Activated CD4-positive, CD25-positive, alpha-beta regulatory T cell treated with anti-CD3 and anti-CD28 coated beads, Interleukin-2, amount 50 U/mL, for 24 hours (primary cell): ENCODE measurements at regions not wholly inside any gene's neighbourhood (a gene's known extent, or its start where the extent isn't known, plus 50 kb on each side); places are given as distances from the start of the nearest gene placed in this dataset.
"Not testable (repeated sequence)": the region's sequence is repeated elsewhere in the genome, so short reads cannot be mapped to it uniquely, and the experiment has no call there.

ENCODE experiments used
- ATAC-seq, 2 donors: fragments of 150-1000 bp; cut with Tn5 transposase; one replicate each; pipeline ENCODE4 v1.10.0; 2021; ENCODE audit warnings: mild to moderate bottlenecking in 1 of 2, moderate library complexity in 1 of 2

DNA sequence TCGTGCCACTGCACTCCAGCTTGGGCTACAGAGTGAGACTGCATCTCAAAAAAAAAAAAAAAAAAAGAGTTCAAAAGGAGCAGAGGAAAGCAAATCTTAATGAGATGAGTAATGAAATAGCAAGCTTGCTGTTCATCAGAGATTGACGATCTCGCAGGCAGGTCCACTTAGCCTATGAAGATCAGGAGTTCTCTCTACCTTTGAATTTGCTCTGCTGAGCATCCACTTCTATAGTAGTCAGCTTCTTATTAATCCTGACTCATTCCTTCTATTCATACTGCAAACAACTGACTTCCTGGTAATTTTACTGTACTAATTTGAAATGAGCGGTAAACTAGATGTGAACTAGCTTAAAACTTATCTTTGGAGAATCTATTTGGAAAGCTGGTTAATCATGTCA lies 1014.6 kb downstream of the GATA3 start:
- ATAC-seq = peak; percentile 78 to 79

DNA sequence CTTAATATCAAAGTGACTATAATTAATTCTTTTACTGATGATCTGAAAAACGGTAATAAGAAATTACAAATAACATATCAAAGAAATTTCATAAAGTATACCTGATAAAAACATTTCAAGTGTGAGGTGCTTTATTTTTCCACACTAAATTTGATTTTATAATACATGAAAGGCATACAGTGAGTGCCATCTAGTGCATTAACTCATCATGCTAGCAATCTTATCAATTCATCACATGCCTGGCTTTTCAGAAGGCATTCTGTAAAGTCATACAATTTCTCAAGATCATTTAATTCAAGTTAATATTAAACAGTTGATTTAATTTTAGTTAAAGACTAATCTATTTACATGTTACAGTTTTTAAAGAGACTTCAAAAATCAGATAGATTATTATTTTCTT lies 1020.9 kb downstream of the GATA3 start:
- ATAC-seq = no peak

DNA sequence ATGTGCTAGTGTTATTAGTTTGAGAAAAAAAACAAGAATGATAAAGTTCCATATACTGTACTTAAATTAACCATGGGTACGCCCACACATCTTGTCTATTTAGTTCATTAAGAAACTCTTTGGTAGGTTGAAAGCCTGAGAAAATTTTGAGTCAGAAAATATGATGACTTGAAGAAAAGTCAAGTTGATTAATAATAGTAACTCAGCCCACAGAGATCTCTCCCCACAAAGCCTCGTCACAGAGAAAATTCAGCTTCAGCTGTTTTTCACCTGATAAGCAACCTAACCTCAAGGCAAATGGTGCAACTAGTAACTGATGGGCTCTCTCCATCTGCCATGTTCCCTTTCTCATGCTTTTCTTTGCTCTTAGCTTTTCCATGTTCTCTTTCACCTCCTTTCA lies 1021.6 kb downstream of the GATA3 start:
- ATAC-seq = peak; percentile 32 to 73

DNA sequence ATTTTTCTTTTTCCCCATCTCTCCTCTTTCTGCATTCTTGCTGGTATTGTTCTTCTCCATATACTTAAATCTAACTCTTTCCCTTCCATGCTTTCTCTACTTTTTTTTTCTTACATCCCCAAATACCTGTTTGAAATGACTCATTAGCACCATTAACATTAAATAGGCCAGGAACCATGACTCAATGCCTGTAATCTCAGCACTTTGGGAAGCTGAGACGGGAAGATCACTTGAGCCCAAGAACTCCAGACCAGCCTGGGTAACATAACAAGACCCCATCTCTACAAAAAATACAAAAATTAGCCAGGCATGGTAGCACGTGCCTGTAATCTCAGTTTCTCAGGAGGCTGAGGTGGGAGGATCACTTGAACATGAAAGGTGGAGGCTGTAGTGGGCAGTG lies 1026.8 kb downstream of the GATA3 start:
- ATAC-seq = no peak

DNA sequence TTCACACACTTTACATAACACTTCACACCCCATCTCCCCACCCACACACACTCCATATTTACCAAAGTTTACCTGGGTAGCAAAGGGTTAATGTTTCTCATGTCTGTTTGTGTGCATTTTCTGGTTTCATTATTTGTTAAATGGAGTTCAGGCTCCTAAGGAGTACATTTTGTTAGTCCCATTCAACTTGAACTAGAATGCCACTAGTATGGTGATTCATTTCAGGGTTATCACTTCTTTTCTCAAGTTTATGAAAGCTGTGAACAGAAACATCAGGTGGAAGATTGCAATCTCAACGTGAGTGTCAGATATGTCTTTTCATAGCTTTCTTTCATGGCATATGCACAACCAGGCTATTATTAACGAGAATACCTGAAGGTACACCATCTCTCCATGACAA lies 1027.5 kb downstream of the GATA3 start:
- peak; percentile 70 to 76 for ATAC-seq

DNA sequence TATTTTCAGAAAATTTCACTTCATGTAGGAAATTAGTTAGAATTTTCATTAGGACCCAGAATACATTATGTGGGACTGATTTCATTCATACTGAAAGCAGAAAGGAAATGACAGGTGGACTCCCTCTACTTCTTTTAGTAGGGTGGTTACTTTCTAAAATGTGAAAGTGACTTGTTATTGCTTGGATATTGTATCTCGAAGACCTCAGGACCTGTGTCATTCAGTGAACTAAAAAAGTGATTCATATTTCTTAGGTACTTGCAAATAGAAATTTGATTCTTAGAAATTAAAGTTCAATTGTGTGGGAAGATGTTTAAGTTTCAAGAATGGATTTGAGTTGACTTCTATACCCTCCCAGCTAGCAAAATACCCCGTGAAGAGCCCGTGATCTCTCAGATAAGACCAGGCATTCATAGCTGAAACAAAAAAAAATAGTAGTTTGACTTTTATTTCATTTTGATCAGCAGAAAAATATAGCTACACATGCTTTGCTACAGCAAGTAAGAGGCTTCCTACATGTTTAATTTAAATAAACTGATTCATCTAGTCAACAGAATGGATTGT lies 1037.1 kb downstream of the GATA3 start:
- ATAC-seq = peak; percentile 90 to 91

DNA sequence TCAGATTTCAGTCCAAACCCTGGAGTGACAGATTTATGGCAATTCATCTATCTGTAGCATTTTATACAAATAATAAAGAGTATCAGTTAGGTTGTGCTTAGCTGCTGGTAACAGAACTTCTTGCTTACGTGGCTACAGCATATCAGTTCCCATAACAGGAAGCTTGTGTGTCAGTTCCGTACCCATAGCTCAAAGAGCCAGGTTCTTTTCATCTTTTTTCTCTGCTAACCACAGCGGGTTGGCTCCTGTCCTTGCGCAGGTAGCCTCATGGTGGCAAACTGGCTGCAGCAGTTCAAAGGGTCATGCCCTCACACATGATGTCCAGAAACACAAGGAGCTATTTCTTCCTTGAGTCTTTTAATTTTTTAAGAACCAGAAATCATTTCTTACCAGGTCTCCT lies 1041.8 kb downstream of the GATA3 start:
- ATAC-seq = peak in 1 of 2 donors; percentile 33

DNA sequence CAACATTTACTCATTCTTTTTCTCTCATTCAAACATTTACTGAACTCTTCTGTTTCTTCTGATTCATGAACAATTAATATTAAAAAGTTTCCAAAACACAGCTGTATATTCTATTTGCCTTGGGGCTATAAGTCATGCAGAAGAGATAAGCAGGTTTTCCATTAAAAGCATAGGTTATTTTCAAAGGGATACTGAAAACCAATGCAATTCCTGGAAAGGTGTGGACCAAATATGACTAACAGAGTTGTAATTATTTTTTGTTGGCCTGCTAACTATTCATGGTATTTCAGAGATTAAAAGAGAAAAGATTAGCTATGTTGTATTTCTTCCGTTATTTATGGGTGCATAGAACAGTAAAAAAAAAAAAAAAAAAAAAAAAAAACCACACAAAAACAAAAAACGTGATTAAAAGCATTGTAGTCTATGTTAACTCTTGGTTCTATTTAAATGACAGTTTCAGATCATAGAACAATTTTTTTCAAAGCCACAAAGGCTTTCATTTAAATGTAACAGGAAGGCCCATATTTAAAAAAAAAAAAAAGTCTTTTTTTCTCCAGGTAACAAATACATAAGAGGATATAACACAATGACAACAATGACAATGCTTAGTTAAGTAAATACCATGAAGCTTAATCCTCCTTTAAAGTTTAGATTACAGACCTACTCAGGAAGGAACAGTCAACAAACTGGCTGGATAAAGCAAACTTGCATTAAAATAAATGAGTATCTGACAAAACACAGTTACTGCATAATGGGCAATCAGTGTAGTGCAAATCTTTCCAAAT lies 1042.9 kb downstream of the GATA3 start:
- ATAC-seq = peak; percentile 27 to 37

DNA sequence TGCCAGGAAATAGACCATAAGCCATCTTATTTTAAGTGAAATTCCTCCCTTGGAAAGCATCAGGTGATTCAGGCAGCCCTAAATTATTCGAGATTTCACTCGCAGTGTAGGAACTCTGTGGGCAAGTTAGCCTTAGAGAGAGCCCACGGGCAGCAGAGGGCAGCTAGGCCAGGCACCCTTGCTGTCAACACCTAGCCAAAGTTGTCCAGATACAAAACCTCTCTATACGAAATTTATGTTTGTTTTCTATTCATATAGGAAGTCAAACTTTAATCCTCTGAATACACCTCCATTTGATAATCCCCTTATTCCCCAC lies 1043.5 kb downstream of the GATA3 start:
- no peak for ATAC-seq

DNA sequence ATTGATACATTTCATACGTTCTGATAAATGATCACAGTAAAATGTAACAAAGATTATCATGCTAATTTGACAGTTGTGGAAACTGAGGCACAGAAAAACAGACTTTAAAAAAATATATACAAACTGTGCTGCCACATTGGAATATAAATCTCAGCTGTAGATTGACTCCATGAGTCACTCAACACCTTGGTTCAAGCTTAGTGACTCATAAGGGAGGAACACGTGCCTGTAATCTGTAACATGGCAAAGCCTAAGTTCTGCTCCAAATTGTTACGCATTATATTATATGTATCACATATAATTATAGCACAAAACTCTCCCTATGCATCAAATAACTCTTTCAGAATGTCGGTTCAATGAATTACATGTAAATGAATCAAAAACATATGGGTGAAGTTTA lies 1047.5 kb downstream of the GATA3 start:
- peak; percentile 49 to 56 for ATAC-seq

DNA sequence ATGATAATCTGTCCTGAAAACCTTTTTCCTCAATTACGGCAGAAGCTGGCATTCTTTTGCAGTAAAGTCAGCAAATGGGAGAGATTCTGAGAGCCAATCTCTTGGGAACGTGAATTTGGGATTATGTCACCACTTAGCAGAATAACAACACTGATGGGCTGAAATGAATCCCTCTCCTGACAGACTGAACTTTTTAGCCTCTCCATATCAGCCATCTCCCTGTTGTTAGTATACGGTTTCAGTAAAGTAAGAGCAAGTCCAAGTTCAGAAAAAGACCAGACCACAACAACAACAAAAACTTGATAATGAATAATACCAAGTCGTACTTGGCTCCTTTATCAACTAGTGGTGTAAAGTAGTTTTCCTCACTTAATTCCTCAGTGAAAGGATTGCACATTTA lies 1048.8 kb downstream of the GATA3 start:
- no peak for ATAC-seq

DNA sequence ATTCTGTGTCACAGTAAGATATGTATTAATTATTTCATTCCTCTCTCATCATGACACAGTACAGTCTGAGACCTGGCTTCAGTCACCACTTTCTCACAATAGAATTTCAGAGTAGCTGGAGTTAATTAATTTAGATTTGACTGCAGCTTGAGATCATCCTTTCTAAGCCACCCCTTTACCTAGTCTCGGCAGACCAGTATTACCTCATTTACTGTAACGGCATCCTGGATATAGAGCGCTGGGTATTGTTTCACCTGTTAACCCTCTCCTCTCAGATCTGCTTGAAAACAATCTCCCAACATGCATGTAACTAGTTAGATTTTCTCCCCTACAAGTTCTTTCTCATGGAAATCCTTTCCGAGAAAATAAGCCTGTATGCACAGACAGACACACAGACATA lies 1057.5 kb downstream of the GATA3 start:
- ATAC-seq = no peak

DNA sequence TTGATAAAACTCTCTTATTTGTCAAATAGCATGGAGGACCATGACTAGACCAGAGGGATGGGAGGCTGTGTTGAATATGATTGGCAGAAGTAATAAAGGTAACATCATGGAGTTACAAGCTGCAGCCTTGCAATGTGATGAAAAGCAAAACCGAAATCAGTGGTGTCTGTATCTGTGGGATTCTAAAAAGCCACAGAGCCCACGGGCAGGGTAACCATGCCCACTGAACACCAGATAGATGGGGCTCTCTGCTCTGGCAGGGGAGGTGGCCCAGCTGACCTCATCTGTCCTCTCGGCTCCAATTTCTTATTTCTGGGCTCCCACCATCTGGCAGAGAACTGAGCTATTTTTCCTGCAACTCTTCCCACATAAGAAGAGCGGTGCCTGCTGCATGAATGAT lies 1072.2 kb downstream of the GATA3 start:
- ATAC-seq = no peak

DNA sequence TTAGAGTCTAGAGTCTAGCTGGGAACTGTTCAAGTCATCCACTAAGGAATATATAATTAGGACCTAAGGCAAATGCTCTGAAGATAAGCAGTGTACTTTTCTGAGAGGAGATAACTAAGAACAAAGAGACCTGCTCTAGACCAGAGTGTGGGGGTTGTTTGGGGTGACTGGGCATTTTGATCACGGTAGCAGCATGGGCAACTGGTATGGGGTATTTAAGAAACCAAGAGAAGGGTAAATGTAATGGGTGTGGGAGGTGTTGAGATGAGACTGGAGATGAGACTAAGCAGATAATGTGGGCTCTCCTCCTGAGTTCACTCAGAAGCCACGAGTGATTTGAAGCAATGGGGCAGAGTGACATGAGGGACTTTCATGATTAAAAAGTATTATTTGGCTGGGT lies 1082.9 kb downstream of the GATA3 start:
- no peak for ATAC-seq

DNA sequence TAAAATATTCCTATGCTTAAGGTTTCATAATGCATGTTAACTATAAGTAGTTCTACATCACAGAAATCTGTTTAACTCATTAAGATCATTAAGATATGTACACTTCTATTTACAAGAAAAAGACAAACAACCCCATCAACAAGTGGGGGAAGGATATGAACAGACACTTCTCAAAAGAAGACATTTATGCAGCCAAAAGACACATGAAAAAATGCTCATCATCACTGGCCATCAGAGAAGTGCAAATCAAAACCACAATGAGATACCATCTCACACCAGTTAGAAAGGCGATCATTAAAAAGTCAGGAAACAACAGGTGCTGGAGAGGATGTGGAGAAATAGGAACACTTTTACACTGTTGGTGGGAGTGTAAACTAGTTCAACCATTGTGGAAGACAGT lies 1084.3 kb downstream of the GATA3 start:
- ATAC-seq = not testable (repeated sequence)

DNA sequence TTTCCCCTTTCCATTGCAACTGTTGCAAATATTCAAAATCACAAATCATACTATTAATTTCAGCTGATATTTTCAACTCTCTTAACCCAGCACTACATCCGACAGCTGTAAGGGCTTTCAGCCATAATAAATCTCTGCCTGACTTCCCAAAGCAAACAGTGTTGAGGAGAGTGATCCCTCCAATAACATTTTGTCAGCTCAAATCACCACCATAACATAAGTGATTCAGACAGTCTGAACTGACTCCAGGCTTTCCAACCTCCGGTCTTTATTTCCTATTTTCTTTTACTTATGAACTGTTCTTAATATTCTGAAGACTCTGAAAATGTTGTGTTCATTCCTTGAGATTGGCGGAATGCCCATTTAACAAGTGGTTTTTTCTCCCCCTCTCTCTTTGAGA lies 1085.9 kb downstream of the GATA3 start:
- ATAC-seq = no peak

DNA sequence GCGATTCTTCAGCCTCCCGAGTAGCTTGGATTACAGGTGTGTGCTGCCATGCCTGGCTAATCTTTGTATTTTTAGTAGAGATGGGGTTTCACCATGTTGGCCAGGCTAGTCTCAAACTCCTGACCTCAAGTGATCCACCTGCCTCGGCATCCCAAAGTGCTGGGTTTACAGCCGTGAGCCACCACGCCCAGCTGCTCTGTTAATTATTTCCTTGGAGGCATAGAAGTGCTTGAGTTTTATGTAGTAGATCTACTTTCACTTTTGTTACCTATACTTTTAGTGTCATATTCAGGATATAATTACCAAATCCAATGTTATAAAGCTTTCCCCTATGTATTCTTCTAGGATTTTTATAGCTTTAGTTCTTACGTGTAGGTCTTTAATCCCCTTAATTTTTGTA lies 1093.0 kb downstream of the GATA3 start:
- ATAC-seq = no peak

DNA sequence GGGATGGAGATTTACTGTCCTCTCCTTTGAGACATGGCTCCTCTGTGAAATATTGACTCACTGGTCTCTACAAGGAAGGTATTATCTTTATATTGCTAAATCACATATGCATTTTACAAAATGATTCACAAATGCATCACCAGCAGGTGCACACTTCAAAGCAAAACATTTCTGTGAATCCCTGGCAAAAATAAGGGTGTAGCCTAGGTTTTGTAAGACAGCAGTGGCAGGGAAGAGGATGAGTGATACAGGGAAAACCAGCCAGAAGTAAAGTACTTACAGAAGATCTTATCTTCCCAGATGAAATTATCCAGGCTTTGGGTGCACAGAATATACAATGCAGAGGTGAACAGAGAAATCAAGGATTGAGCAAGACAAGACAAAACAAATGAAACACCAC lies 1094.6 kb downstream of the GATA3 start:
- ATAC-seq = no peak

DNA sequence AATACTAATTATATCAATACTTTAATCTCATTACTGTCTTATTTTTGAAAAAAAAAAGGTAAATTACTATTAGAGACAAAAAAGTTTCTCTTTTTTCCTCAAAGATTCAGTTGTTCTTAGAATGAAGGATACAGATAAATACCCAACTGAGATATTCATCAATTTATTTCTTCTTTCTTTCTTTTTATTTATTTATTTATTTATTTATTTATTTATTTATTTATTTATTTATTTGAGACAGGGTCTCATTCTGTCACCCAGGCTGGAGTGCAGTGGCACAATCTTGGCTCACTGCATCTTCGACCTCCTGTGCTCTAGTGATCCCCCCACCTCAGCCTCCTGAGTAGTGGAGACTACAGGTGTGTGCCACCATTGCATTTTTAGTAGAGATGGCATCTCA lies 1098.6 kb downstream of the GATA3 start:
- ATAC-seq = not testable (repeated sequence)

DNA sequence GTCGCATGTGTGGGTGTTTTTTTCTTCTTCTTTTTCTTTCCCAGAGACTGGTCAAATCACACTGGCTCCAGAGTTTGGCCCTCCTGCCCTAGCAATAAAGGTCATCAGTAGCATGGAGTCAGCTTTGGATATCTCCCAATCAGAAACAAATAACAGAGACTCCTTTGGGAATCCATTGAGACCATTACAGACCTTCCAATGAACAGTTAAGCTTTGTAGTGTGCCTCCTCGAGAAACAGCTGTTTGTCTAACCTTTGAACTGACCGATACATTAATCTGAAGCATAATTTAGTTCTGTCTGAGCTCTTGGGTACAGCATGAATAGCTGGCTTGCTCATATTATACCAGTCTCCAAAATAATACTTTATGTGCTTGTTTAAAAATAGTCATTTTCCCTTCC lies 1103.2 kb downstream of the GATA3 start:
- ATAC-seq = no peak

DNA sequence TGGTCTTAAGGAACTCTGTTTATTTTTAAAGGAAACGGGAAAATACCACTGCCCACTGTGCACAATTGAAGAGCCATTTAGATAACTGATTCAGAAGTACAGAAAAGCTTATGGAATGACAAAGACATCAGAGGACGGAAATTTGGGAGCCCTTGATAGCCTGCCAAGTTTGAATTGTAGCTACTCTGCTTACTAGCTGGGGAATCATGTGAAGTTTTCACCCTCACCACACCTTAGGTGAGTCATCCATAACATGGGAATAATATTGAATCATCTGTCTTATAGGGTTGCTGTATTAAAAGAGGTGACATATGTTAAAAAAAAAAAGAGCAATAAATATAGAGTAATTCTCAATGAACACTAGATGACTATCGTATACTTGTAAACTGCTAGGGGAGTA lies 1104.2 kb downstream of the GATA3 start:
- no peak for ATAC-seq

DNA sequence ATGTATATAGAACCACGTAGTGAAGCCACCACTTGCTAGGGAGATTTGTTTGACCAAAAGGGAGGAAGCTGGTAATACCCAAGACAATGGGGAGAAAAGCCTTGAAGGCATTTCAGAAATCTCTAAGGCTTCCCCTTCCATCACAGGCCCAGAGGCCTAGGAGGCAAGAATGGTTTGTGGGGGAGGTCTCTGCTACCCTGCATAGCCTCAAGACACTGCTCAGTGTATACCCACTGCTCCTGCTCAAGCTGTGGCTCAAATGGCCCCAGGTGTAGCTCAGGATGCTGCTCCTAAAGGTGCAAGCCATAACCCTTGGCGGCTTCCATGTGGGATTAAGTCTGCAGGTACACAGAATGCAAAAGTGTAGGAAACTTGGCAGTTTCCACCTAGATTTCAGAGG lies 1105.8 kb downstream of the GATA3 start:
- no peak for ATAC-seq

DNA sequence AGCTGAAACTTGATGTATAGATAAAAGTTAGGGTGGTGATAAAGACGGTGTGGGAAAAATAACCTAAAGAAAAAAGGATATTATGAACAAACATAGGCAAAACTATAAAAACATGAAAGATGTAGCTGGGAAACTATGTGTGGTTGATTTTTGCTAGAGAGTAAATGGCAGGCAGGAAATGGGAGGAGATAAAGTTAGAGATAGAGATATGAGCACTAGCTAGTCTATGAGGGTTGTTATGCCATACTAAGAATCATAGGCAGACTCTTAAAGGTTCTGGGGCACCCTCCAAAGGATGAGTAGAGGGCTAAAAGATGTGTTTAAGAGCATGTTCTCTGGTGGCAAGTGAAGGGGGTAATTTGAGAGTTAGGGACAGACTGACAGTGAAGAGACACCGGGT lies 1109.2 kb downstream of the GATA3 start:
- no peak for ATAC-seq

DNA sequence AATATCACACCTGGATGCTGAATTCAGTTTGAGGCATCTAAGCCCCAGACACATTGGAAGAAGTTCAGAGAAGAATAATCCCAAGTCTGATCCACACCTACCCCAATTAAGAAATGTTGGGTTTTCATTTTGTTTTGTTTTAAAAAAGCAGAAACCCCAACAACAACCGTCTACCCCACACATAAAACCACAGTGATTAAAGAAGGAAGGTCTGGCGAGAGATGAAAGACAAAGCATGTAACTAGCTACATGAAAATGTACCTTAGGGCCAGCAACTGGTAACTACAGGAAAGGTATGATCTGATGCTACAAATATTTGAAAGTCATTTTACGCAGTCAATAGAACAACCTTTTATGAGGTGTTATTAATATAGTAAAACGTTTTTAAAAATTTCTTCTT lies 1112.3 kb downstream of the GATA3 start:
- ATAC-seq = no peak

DNA sequence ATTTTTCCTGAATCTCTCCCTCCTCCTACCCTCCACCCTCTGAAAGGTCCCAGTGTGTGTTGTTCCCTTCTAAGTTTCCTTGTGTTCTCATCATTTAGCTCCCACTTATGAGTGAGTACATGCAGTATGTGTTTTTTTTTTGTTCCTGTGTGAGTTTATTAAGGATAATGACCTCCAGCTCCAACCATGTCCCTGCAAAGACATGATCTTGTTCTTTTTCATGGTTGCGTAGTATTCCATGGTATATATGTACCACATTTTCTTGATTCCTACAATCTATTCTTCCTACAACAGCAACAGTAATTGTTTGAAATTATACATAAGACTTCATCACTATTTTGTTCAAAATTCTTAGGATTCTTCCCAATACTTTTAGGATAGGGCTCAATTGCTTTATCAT lies 1117.8 kb downstream of the GATA3 start:
- ATAC-seq = no peak
